Common myeloid progenitor, CD34-positive (primary cell): ENCODE measurements at regions not wholly inside any gene's neighbourhood (a gene's known extent, or its start where the extent isn't known, plus 50 kb on each side); places are given as distances from the start of the nearest gene placed in this dataset.

Experiments used
- CTCF ChIA-PET: fragments of 350-600 bp; sonication (Branson Sonifier 250); formaldehyde crosslinking; loops from one replicate; lab custom pipeline; 2021; ENCODE audit warnings: antibody characterized with exemption; lab: Charles Lee
- POLR2A ChIA-PET: fragments of 350-600 bp; sonication (Branson Sonifier 250); formaldehyde crosslinking; loops from one replicate; lab custom pipeline; 2021; ENCODE audit warnings: antibody characterized with exemption; lab: Charles Lee
- DNase-seq, 3 donors: peaks; one replicate each; pipeline versions ENCODE4 v3.0.0 to v3.0.0-alpha.2; 2013
- H3K27ac ChIP-seq, 2 experiments: 1 replicate in 1 of 2; 2 replicates in 1 of 2; pipeline ENCODE4 v1.7.0; 2013; ENCODE audit warnings: inconsistent platforms in 2 of 2, low read length in 2 of 2, mild to moderate bottlenecking in 2 of 2, low read depth in 1 of 2, moderate library complexity in 1 of 2; ENCODE audit not compliant: severe bottlenecking in 2 of 2, insufficient read depth in 1 of 2, poor library complexity in 1 of 2
- H3K27me3 ChIP-seq, 5 experiments: replicated peaks in 2 of 5; 1 replicate in 3 of 5; 2 replicates in 2 of 5; pipeline versions ENCODE4 v1.6.1 to v1.7.0; 2013; ENCODE audit warnings: low read length in 4 of 5, mild to moderate bottlenecking in 2 of 5, moderate library complexity in 2 of 5, inconsistent platforms in 1 of 5; ENCODE audit not compliant: insufficient read depth in 5 of 5, control insufficient read depth in 4 of 5
- H3K36me3 ChIP-seq, 4 experiments: 1 replicate in 2 of 4; 2 replicates in 2 of 4; pipeline versions ENCODE4 v1.6.1 to v1.7.0; 2013; ENCODE audit warnings: low read length in 3 of 4, control low read depth in 1 of 4, mild to moderate bottlenecking in 1 of 4; ENCODE audit not compliant: control insufficient read depth in 4 of 4, insufficient read depth in 4 of 4
- H3K4me1 ChIP-seq, 4 experiments: 1 replicate in 3 of 4; 2 replicates in 1 of 4; pipeline versions ENCODE4 v1.6.1 to v1.7.1; 2013; ENCODE audit warnings: low read length in 3 of 4, mild to moderate bottlenecking in 3 of 4, control low read depth in 1 of 4, inconsistent platforms in 1 of 4, moderate library complexity in 1 of 4; ENCODE audit not compliant: control insufficient read depth in 4 of 4, insufficient read depth in 4 of 4; ENCODE audit errors: control extremely low read depth in 1 of 4
- H3K4me3 ChIP-seq, 7 experiments: 1 replicate in 4 of 7; 2 replicates in 3 of 7; pipeline versions ENCODE4 v1.5.1 to v1.7.0; 2013; ENCODE audit warnings: mild to moderate bottlenecking in 7 of 7, low read length in 6 of 7, moderate library complexity in 6 of 7, inconsistent platforms in 2 of 7, low read depth in 2 of 7, control low read depth in 1 of 7; ENCODE audit not compliant: insufficient read depth in 4 of 7, control insufficient read depth in 1 of 7; ENCODE audit errors: extremely low read depth in 1 of 7
- H3K9me3 ChIP-seq, 5 experiments: 1 replicate in 4 of 5; 2 replicates in 1 of 5; pipeline versions ENCODE4 v1.6.1 to v1.7.1; 2013; ENCODE audit warnings: low read length in 4 of 5, mild to moderate bottlenecking in 2 of 5, inconsistent platforms in 1 of 5, low read depth in 1 of 5, moderate library complexity in 1 of 5; ENCODE audit not compliant: control insufficient read depth in 4 of 5, insufficient read depth in 2 of 5; ENCODE audit errors: control extremely low read depth in 1 of 5
- WGBS: methylation state at CpG from one replicate; pipeline ENCODE4 v1.1.5; 2013; ENCODE audit not compliant: insufficient coverage; 5-methylcytosine and 5-hydroxymethylcytosine counted together

- ChIA-PET POLR2A (no interaction called here), CTCF (no interaction called here)
- peaks cover 0 to 14% (median 4%) of the 10 kb centered on the region in 5 experiments for H3K9me3 ChIP-seq
- 87% methylated on average over 2 of the region's 3 CpGs for WGBS
- no peak for DNase-seq
- peaks cover 3 to 41% (median 4%) of the 10 kb centered on the region in 5 experiments for H3K27me3 ChIP-seq
- H3K4me1 ChIP-seq: no peaks in the 10 kb centered on the region
- H3K36me3 ChIP-seq: no peaks in the 10 kb centered on the region
- H3K27ac ChIP-seq: no peak overlapping the region
- no peak overlapping the region for H3K4me3 ChIP-seq
These were observed 569.3 kb downstream of the MIAT start for GRCh38 chr22:27226666-27227065.

GRCh38 chr22:27228771-27229170, 571.4 kb downstream of the MIAT start:
- POLR2A ChIA-PET: no interaction called here
- peaks cover 3 to 42% (median 6%) of the 10 kb centered on the region in 5 experiments for H3K27me3 ChIP-seq
- no CpG with 5 or more reads among the region's 2 CpGs for WGBS
- peaks cover 0 to 11% (median 1%) of the 10 kb centered on the region in 5 experiments for H3K9me3 ChIP-seq
- H3K4me3 ChIP-seq: no peak overlapping the region
- H3K36me3 ChIP-seq: no peaks in the 10 kb centered on the region
- H3K27ac ChIP-seq: no peak overlapping the region
- no peak for DNase-seq
- CTCF ChIA-PET: no interaction called here
- H3K4me1 ChIP-seq: no peaks in the 10 kb centered on the region

GRCh38 chr22:27230189-27230588, 571.4 kb downstream of the MN1 start:
- DNase-seq: no peak
- CTCF ChIA-PET: interaction anchor here (0.9 kb wide), 1 partner anchor 47 kb away, joined by 3 read pairs; no protein-coding TSS in a partner anchor
- Histone ChIP-seq H3K4me3 (no peak overlapping the region), H3K27me3 (peaks cover 3 to 30% (median 3%) of the 10 kb centered on the region in 5 experiments), H3K4me1 (no peaks in the 10 kb centered on the region), H3K27ac (no peak overlapping the region), H3K36me3 (no peaks in the 10 kb centered on the region), H3K9me3 (peaks cover 0 to 11% (median 0%) of the 10 kb centered on the region in 5 experiments)
- POLR2A ChIA-PET: no interaction called here
- WGBS: no CpG with 5 or more reads among the region's 1 CpG

- CTCF ChIA-PET: no interaction called here
- no peak for DNase-seq
These were observed 570.3 kb downstream of the MN1 start for GRCh38 chr22:27231266-27231665.

GRCh38 chr22:27232077-27232476, 569.5 kb downstream of the MN1 start:
- POLR2A ChIA-PET: no interaction called here
- WGBS: 72% methylated on average over 6 of the region's 8 CpGs
- Histone ChIP-seq H3K4me3 (no peak overlapping the region), H3K27me3 (peaks cover 0 to 21% (median 3%) of the 10 kb centered on the region in 5 experiments), H3K9me3 (peaks cover 0 to 11% (median 0%) of the 10 kb centered on the region in 5 experiments), H3K4me1 (no peaks in the 10 kb centered on the region), H3K36me3 (no peaks in the 10 kb centered on the region), H3K27ac (no peak overlapping the region)
- CTCF ChIA-PET: no interaction called here
- DNase-seq: no peak

More at GRCh38 chr22:27231266-27231665, 570.3 kb downstream of the MN1 start:
- Histone ChIP-seq H3K9me3 (peaks cover 0 to 11% (median 0%) of the 10 kb centered on the region in 5 experiments), H3K4me3 (no peak overlapping the region), H3K27ac (no peak overlapping the region), H3K4me1 (no peaks in the 10 kb centered on the region), H3K27me3 (peaks cover 3 to 26% (median 3%) of the 10 kb centered on the region in 5 experiments), H3K36me3 (no peaks in the 10 kb centered on the region)
- WGBS: 78% methylated on average over 5 of the region's 5 CpGs
- POLR2A ChIA-PET: no interaction called here

GRCh38 chr22:27237080-27237741, 564.3 kb downstream of the MN1 start:
- Histone ChIP-seq H3K4me3 (no peak overlapping the region), H3K27me3 (peaks cover 0 to 9% (median under 1%) of the 10 kb centered on the region in 5 experiments), H3K9me3 (no peaks in the 10 kb centered on the region), H3K36me3 (no peaks in the 10 kb centered on the region), H3K27ac (no peak overlapping the region), H3K4me1 (no peaks in the 10 kb centered on the region)
- POLR2A ChIA-PET: no interaction called here
- CTCF ChIA-PET: no interaction called here
- 90% methylated on average over 22 of the region's 23 CpGs for WGBS
- DNase-seq: no peak

- Histone ChIP-seq H3K27me3 (peaks cover 0 to 3% (median 0%) of the 10 kb centered on the region in 5 experiments), H3K4me1 (no peaks in the 10 kb centered on the region), H3K27ac (no peak overlapping the region), H3K4me3 (no peak overlapping the region), H3K36me3 (no peaks in the 10 kb centered on the region), H3K9me3 (no peaks in the 10 kb centered on the region)
- ChIA-PET CTCF (no interaction called here), POLR2A (no interaction called here)
- WGBS: 46% methylated on average over 8 of the region's 10 CpGs
- peak in 2 of 3 donors; percentile 15 to 33 for DNase-seq
These were observed 562.5 kb downstream of the MN1 start for GRCh38 chr22:27238935-27239510.
